RKO (cell line): ENCODE measurements at regions not wholly inside any gene's neighbourhood (a gene's known extent, or its start where the extent isn't known, plus 50 kb on each side); places are given as distances from the start of the nearest gene placed in this dataset.
"Not testable (repeated sequence)": the region's sequence is repeated elsewhere in the genome, so short reads cannot be mapped to it uniquely, and the experiment has no call there.

Experiments used
- DNase-seq: peaks from one replicate; pipeline ENCODE4 v3.0.0-alpha.2; 2016; ENCODE audit warnings: low spot score

DNA sequence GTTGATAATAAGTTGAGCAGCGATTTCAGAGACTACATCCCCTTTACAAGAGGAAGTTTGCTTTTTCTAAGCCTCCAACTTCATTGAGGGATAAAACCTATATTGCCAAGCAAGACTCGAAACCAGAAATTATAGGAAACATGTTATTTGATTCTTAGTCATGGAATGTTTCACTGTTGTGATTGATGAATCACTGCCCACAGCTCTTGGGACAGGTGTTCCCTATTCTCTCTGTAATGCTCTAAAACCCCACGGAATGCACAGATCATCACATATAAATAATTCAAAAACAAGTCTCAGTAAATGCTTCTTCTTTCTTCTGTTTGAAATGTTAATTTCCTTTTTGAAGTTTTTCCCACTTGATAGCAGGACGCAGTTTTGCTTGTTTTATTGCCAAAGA, 809.5 kb upstream of the GOT2 start:
- DNase-seq, result no peak

DNA sequence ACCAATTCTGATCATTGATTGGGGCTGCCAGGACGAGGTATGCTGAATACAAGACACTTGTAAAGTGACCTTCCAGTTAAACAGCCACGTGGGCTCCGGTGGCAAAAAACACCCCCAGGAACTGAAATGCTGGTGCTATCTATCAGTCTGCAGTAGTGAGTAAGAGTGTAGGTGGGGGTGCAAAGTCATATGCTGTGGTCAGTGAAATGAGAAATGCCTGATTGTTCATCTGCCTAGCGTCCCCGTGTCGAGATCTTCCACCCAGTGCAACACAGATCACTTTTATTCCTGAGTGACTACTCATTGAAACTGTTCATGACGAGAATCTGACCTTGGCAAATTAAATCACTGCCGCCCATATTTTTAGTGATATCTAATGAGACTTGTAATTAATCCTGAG, 806.5 kb upstream of the GOT2 start:
- no peak for DNase-seq

DNA sequence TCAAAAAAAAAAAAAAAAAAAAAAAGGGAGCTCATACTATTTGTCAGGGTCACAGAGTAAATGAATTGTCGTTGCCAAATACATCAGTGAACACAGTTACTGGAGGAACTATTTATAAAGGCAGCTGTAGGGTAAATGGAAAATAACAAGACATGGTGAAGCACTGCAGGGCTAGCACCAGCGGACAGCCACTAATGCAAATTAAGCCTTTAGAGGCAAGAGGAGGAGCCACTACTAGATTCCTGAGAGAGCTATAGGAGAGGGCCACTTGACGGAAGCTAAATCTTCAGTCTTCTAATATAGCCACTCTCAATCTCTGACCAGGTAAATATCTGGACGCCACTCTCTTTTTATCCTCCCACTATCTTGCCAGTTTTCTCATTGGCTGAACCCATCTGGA, 801.2 kb upstream of the GOT2 start:
- no peak for DNase-seq

- no peak for DNase-seq
Observed at GRCh38 chr16:59527206-59527997, 793.3 kb upstream of the GOT2 start.

DNA sequence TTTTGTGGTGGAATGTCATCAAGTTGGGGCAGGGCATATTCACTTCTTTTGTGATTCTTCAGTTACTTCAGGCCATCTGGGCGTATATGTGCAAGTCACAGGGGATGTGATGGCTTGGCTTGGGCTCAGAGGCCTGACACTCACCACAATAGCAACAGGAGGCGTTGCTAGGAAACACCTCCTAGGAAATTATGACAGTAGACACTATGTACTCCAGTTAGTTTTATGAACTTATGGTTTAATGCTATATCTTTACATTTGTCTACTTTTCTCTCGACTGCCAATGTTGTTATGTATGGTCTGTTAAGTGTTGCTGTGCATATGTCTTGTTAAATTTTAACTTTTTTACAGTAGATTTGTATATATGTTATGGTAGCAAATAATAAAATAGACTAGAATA, 788.7 kb upstream of the GOT2 start:
- no peak for DNase-seq

GRCh38 chr16:59518721-59519120, 784.6 kb upstream of the GOT2 start:
- not testable (repeated sequence) for DNase-seq

GRCh38 chr16:59514651-59515050, 780.5 kb upstream of the GOT2 start:
- no peak for DNase-seq

- DNase-seq, result no peak
Observed at GRCh38 chr16:59510008-59510424, 775.9 kb upstream of the GOT2 start.

DNA sequence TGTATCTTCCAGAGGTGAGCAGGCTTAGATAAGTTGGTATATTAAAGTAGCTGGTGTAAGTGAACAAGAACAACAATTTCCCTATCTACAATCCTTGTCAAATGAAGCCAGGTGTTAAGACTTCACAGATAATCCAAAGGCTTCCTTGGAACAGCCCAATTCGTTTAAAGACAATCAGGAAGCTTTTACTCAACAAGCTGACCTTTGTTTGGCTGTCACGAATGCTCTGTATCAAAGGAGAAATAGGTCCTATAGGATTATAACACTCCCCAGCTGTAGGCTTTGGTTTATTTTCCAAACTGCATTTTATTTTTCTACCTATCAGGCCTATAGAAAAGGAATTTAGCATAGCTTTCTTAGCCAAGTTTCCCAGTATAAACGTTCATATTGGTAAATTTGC, 766.5 kb upstream of the GOT2 start:
- DNase-seq, result no peak

DNA sequence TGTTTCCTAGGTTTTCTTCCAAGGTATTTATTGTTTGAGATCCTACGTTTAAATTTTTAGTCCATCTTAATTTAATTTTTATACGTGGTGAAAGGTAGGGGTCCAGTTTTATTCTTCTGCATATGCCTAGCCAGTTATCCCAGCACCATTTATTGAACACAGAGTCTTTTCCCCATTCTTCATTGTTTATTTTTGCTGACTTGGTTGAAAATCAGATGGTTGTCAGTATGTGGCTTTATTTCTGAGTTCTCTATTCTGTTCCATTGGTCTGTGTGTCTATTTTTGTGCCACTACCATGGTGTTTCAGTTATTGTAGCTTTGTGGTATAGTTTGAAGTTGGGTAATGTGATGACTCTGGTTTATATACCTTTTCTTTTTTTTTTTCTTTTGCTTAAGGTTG, 753.0 kb upstream of the GOT2 start:
- DNase-seq, result no peak

- DNase-seq, result no peak
Observed at GRCh38 chr16:59484833-59485516, 750.9 kb upstream of the GOT2 start.

GRCh38 chr16:59478838-59479237, 744.7 kb upstream of the GOT2 start:
- no peak for DNase-seq

GRCh38 chr16:59470556-59470955, 736.4 kb upstream of the GOT2 start:
- DNase-seq, result no peak

DNA sequence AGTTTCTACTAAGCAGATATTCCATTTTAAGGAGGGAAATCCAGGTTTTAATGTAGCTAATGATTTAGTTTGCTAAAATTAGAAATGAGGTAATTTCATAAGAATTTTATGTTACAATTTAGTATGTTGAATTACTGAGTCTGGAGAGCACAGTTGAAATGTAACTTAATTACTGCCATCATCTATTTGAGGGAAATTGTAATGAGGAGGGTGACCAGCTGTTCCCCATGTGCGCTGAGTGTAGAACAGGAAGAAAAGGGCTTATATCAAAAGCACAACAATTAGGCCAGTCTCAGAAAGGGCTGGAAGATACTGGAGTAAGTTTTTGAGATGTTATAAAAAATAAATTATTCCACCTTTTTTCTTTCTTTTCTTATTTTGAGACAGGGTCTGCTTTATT, 735.1 kb upstream of the GOT2 start:
- no peak for DNase-seq

- peak; percentile 26 for DNase-seq
Observed at GRCh38 chr16:59463776-59464175, 729.7 kb upstream of the GOT2 start.

DNA sequence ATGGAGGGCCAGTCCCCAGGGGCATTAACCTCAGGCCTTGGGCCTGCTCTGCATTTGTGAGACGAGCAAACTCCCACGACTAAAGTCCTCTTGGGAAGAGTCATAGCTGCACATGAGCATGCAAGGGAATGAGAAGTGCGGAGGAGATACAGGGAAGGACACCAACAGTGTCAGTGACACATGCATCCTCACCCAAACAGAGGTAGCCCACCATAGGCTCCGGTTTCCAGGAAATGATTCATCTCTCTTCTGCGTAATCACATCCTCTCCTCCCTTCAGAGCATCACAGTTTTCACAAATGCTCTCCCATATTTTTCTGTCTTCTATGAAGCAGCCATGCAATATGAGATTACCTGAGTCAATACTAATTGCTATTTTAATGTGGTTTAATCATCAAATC, 725.7 kb upstream of the GOT2 start:
- peak; percentile 45 for DNase-seq

- DNase-seq, result no peak
Observed at GRCh38 chr16:59455497-59455896, 721.4 kb upstream of the GOT2 start.

DNA sequence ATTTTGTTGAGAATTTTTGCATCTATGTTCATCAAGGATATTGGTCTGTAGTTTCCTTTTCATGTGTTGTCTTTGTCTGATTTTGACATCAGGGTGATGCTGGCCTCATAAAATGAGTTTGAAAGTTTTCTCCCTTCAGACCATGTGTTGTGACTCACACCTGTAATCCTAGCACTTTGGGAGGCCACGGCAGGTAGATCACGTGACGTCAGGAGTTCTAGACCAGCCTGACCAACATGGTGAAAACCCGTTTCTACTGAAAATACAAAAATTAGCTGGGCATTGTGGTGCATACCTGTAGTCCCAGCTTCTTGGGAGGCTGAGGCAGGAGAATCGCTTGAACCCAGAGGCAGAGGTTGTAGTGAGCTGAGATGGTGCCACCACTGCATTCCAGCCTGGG, 716.4 kb upstream of the GOT2 start:
- DNase-seq, result not testable (repeated sequence)

DNA sequence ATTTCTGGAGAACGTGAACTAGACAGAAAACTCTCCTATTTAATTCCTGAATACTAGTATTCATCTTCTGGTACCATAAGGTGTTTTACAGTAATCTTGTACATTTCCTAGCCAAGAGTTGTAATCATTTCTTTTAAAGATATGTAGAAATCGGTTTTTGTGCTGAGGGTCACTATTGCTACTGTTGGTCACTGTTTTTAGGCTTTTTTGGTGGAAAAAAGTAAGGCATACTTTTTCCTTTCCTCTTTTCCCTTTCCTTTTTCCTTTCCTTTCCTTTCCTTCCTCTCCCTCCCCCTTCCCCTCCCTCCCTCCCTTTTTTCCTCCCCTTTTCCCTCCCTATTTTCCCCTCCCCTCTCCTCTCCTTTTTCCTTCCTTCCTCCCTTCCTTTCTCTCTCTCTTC, 706.4 kb upstream of the GOT2 start:
- DNase-seq, result no peak

GRCh38 chr16:59432896-59433295, 698.8 kb upstream of the GOT2 start:
- DNase-seq, result no peak

- DNase-seq, result no peak
Observed at GRCh38 chr16:59432276-59432675, 698.2 kb upstream of the GOT2 start.

GRCh38 chr16:59424714-59425273, 690.7 kb upstream of the GOT2 start:
- no peak for DNase-seq
